ENCODE measurements at regions not wholly inside any gene's neighbourhood (a gene's known extent, or its start where the extent isn't known, plus 50 kb on each side); places are given as distances from the start of the nearest gene placed in this dataset.

GRCh38 chr10:3949711-3950110, 164.7 kb upstream of the KLF6 start:
- TF ChIP-seq POLR2A (IDR thresholded peaks at IDR 0.05): no peak
- TF ChIP-seq CTCF (IDR thresholded peaks at IDR 0.05): no peak

Data from testis (tissue), 2 donors.